Activated T-helper 1 cell treated with anti-CD3 and anti-CD28 coated beads, Interleukin-12 subunit alpha, Interleukin-12 subunit beta, Interleukin-2, Interleukin-4 antibody, amounts not matched to agents 30 ng/mL and 10 ng/mL and 1 ng/mL, durations not matched to agents 14 hours and 24 hours and 36 hours (primary cell): ENCODE measurements at regions not wholly inside any gene's neighbourhood (a gene's known extent, or its start where the extent isn't known, plus 50 kb on each side); places are given as distances from the start of the nearest gene placed in this dataset.

Source experiments
- DNase-seq: peaks from one replicate; pipeline ENCODE4 v3.0.0; 2021; ENCODE audit warnings: low spot score
- H3K27ac Mint-ChIP-seq: one replicate; pipeline ENCODE4 v1.8.0; 2021; ENCODE audit warnings: mild to moderate bottlenecking, mixed read lengths
- H3K27me3 Mint-ChIP-seq: one replicate; pipeline ENCODE4 v1.8.0; 2022; ENCODE audit warnings: mild to moderate bottlenecking, moderate library complexity, mixed read lengths; ENCODE audit not compliant: insufficient read depth
- H3K36me3 Mint-ChIP-seq: one replicate; pipeline ENCODE4 v1.8.0; 2021; ENCODE audit warnings: low read depth, mixed read lengths
- H3K4me1 Mint-ChIP-seq: one replicate; pipeline ENCODE4 v1.8.0; 2021; ENCODE audit warnings: low read depth, mixed read lengths
- H3K4me3 Mint-ChIP-seq: one replicate; pipeline ENCODE4 v1.8.0; 2021; ENCODE audit warnings: mild to moderate bottlenecking, moderate library complexity, mixed read lengths
- H3K9me3 Mint-ChIP-seq: one replicate; pipeline ENCODE4 v1.8.0; 2021; ENCODE audit warnings: mixed read lengths
- intact Hi-C: fragments of 100-400 bp; cut with micrococcal nuclease; formaldehyde crosslinking; loops from one replicate; pipeline ENCODE4 v1.15.1; 2024

GRCh38 chr10:108184114-108184513 lies 1019.6 kb upstream of the SORCS1 start:
- intact Hi-C loops: no loop called here
- H3K4me1 Mint-ChIP-seq: no peaks in the 10 kb centered on the region
- DNase-seq: no peak
- no peak overlapping the region for H3K4me3 Mint-ChIP-seq
- H3K27me3 Mint-ChIP-seq: no peaks in the 10 kb centered on the region
- H3K27ac Mint-ChIP-seq: no peak overlapping the region
- peaks cover 18% of the 10 kb centered on the region for H3K9me3 Mint-ChIP-seq
- no peaks in the 10 kb centered on the region for H3K36me3 Mint-ChIP-seq

GRCh38 chr10:108180878-108181277 lies 1016.4 kb upstream of the SORCS1 start:
- H3K27me3 Mint-ChIP-seq: no peaks in the 10 kb centered on the region
- intact Hi-C loops: no loop called here
- no peak overlapping the region for H3K27ac Mint-ChIP-seq
- H3K4me1 Mint-ChIP-seq: no peaks in the 10 kb centered on the region
- no peak overlapping the region for H3K4me3 Mint-ChIP-seq
- H3K9me3 Mint-ChIP-seq: peaks cover 6% of the 10 kb centered on the region
- DNase-seq: no peak
- H3K36me3 Mint-ChIP-seq: no peaks in the 10 kb centered on the region

GRCh38 chr10:108169846-108170245 lies 1005.3 kb upstream of the SORCS1 start:
- Mint-ChIP-seq H3K4me1 (no peaks in the 10 kb centered on the region), H3K27me3 (no peaks in the 10 kb centered on the region), H3K27ac (no peak overlapping the region), H3K4me3 (no peak overlapping the region), H3K9me3 (no peaks in the 10 kb centered on the region), H3K36me3 (no peaks in the 10 kb centered on the region)
- DNase-seq: no peak
- intact Hi-C loops: no loop called here

- H3K36me3 Mint-ChIP-seq: no peaks in the 10 kb centered on the region
- H3K27me3 Mint-ChIP-seq: no peaks in the 10 kb centered on the region
- intact Hi-C loops: no loop called here
- no peaks in the 10 kb centered on the region for H3K9me3 Mint-ChIP-seq
- H3K4me3 Mint-ChIP-seq: no peak overlapping the region
- no peak for DNase-seq
- H3K4me1 Mint-ChIP-seq: no peaks in the 10 kb centered on the region
- no peak overlapping the region for H3K27ac Mint-ChIP-seq
Observed at GRCh38 chr10:108167766-108168165, 1003.3 kb upstream of the SORCS1 start.

GRCh38 chr10:108166401-108166800 lies 1001.9 kb upstream of the SORCS1 start:
- Mint-ChIP-seq H3K27ac (no peak overlapping the region), H3K4me3 (no peak overlapping the region), H3K9me3 (no peaks in the 10 kb centered on the region), H3K36me3 (no peaks in the 10 kb centered on the region), H3K27me3 (no peaks in the 10 kb centered on the region), H3K4me1 (no peaks in the 10 kb centered on the region)
- intact Hi-C loops: no loop called here
- DNase-seq: no peak

- H3K9me3 Mint-ChIP-seq: peaks cover 23% of the 10 kb centered on the region
- intact Hi-C loops: no loop called here
- no peak overlapping the region for H3K27ac Mint-ChIP-seq
- no peaks in the 10 kb centered on the region for H3K36me3 Mint-ChIP-seq
- no peaks in the 10 kb centered on the region for H3K27me3 Mint-ChIP-seq
- no peak for DNase-seq
- no peaks in the 10 kb centered on the region for H3K4me1 Mint-ChIP-seq
- H3K4me3 Mint-ChIP-seq: no peak overlapping the region
Observed at GRCh38 chr10:108147346-108147745, 982.8 kb upstream of the SORCS1 start.

GRCh38 chr10:108141064-108141463 lies 976.6 kb upstream of the SORCS1 start:
- Mint-ChIP-seq H3K4me1 (no peaks in the 10 kb centered on the region), H3K9me3 (peaks cover 8% of the 10 kb centered on the region), H3K27me3 (no peaks in the 10 kb centered on the region), H3K4me3 (no peak overlapping the region), H3K27ac (no peak overlapping the region), H3K36me3 (no peaks in the 10 kb centered on the region)
- intact Hi-C loops: no loop called here
- DNase-seq: no peak

GRCh38 chr10:108132303-108132702 lies 967.8 kb upstream of the SORCS1 start:
- DNase-seq: no peak
- H3K27me3 Mint-ChIP-seq: no peaks in the 10 kb centered on the region
- H3K36me3 Mint-ChIP-seq: no peaks in the 10 kb centered on the region
- intact Hi-C loops: no loop called here
- no peak overlapping the region for H3K27ac Mint-ChIP-seq
- H3K4me1 Mint-ChIP-seq: no peaks in the 10 kb centered on the region
- no peak overlapping the region for H3K4me3 Mint-ChIP-seq
- H3K9me3 Mint-ChIP-seq: no peaks in the 10 kb centered on the region

GRCh38 chr10:108130575-108130974 lies 966.1 kb upstream of the SORCS1 start:
- intact Hi-C loops: no loop called here
- Mint-ChIP-seq H3K27ac (no peak overlapping the region), H3K4me1 (no peaks in the 10 kb centered on the region), H3K36me3 (no peaks in the 10 kb centered on the region), H3K27me3 (no peaks in the 10 kb centered on the region), H3K4me3 (no peak overlapping the region), H3K9me3 (no peaks in the 10 kb centered on the region)
- no peak for DNase-seq

GRCh38 chr10:108112218-108112617 lies 947.7 kb upstream of the SORCS1 start:
- no peak overlapping the region for H3K4me3 Mint-ChIP-seq
- H3K36me3 Mint-ChIP-seq: no peaks in the 10 kb centered on the region
- DNase-seq: no peak
- no peaks in the 10 kb centered on the region for H3K4me1 Mint-ChIP-seq
- intact Hi-C loops: no loop called here
- no peak overlapping the region for H3K27ac Mint-ChIP-seq
- no peaks in the 10 kb centered on the region for H3K9me3 Mint-ChIP-seq
- H3K27me3 Mint-ChIP-seq: no peaks in the 10 kb centered on the region

- H3K27me3 Mint-ChIP-seq: no peaks in the 10 kb centered on the region
- no peak for DNase-seq
- H3K4me3 Mint-ChIP-seq: no peak overlapping the region
- no peak overlapping the region for H3K27ac Mint-ChIP-seq
- intact Hi-C loops: no loop called here
- H3K4me1 Mint-ChIP-seq: no peaks in the 10 kb centered on the region
- H3K9me3 Mint-ChIP-seq: peaks cover 12% of the 10 kb centered on the region
- H3K36me3 Mint-ChIP-seq: no peaks in the 10 kb centered on the region
Observed at GRCh38 chr10:108104551-108105156, 940.1 kb upstream of the SORCS1 start.

- no peaks in the 10 kb centered on the region for H3K36me3 Mint-ChIP-seq
- H3K27ac Mint-ChIP-seq: no peak overlapping the region
- intact Hi-C loops: no loop called here
- H3K4me1 Mint-ChIP-seq: no peaks in the 10 kb centered on the region
- H3K27me3 Mint-ChIP-seq: no peaks in the 10 kb centered on the region
- DNase-seq: no peak
- peaks cover 4% of the 10 kb centered on the region for H3K9me3 Mint-ChIP-seq
- H3K4me3 Mint-ChIP-seq: no peak overlapping the region
Observed at GRCh38 chr10:108097258-108097657, 932.8 kb upstream of the SORCS1 start.

- Mint-ChIP-seq H3K9me3 (peaks cover 4% of the 10 kb centered on the region), H3K27ac (no peak overlapping the region), H3K4me1 (no peaks in the 10 kb centered on the region), H3K36me3 (no peaks in the 10 kb centered on the region), H3K4me3 (no peak overlapping the region), H3K27me3 (no peaks in the 10 kb centered on the region)
- intact Hi-C loops: no loop called here
- no peak for DNase-seq
Observed at GRCh38 chr10:108095932-108096925, 931.7 kb upstream of the SORCS1 start.
